Natural killer cell treated with Interleukin-12 subunit alpha and Interleukin-12 subunit beta and Interleukin-15 and Interleukin-18, amount 100 ng/mL, for 72 hours (primary cell): ENCODE measurements at regions not wholly inside any gene's neighbourhood (a gene's known extent, or its start where the extent isn't known, plus 50 kb on each side); places are given as distances from the start of the nearest gene placed in this dataset.

Experiments used
- ATAC-seq, 2 donors: fragments of 150-1000 bp; cut with Tn5 transposase in 1 of 2; sonication (Bioruptor Pico), chemical (Tn5 transposase) in 1 of 2; 2 replicates each; pipeline ENCODE4 v1.10.0; 2021
- DNase-seq: peaks from one replicate; pipeline ENCODE4 v3.0.0; 2022; ENCODE audit warnings: low spot score
- H3K27ac Mint-ChIP-seq, 2 donors: 1 replicate in 1 of 2; 2 replicates in 1 of 2; pipeline ENCODE4 v1.8.0; 2022; ENCODE audit warnings: mixed read lengths in 2 of 2, mild to moderate bottlenecking in 1 of 2, moderate library complexity in 1 of 2
- H3K27me3 Mint-ChIP-seq, 2 donors: 1 replicate in 1 of 2; 2 replicates in 1 of 2; pipeline ENCODE4 v1.8.0; 2022; ENCODE audit warnings: mixed read lengths in 2 of 2
- H3K36me3 Mint-ChIP-seq: one replicate; pipeline ENCODE4 v1.8.0; 2022; ENCODE audit warnings: mixed read lengths
- H3K4me1 Mint-ChIP-seq, 2 donors: 1 replicate in 1 of 2; 2 replicates in 1 of 2; pipeline ENCODE4 v1.8.0; 2022; ENCODE audit warnings: low read depth in 2 of 2, mixed read lengths in 2 of 2, mild to moderate bottlenecking in 1 of 2
- H3K4me3 Mint-ChIP-seq: one replicate; pipeline ENCODE4 v1.8.0; 2022; ENCODE audit warnings: mixed read lengths
- H3K9me3 Mint-ChIP-seq: 2 replicates; pipeline ENCODE4 v1.8.0; 2022; ENCODE audit warnings: mixed read lengths

DNA sequence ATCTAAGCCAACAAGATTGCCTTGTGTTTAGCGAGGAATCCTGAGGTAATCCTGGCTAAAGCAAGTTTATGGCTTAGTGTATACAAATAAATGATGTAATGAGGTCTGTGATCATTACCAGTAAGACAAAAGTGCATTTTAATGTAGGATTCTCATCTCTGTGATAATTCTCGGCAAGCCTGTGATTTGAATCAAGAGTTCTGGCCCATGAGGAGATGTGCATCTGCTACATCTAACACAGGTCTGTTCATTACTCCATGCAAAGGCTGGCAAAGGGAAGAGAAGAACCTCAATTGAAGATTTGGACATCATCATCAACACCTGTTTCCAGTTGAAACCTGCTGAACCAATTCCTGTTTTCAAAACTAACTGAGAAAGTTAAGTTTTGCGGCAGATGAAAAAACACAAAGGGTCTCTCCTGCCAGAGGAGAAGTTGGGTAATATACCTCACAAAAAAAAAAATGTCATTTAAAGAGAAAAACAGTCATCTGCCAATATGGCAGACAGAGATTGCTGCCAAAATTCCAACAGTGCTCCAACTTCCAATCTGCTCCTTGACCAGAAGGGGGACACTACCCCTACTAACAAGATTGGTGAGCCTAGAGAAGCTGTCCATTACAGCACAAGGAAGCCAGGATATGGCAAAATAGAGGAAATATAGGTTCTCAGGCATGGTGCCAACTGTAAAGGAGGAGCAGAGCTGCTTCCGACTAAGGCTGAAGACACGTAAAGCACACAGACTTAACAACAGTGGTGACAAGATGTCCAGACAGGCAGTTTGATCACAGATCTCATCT is 453.7 kb downstream of the TTLL7 start:
- H3K4me1 Mint-ChIP-seq: no peaks in the 10 kb centered on the region
- peaks cover 7% of the 10 kb centered on the region for H3K9me3 Mint-ChIP-seq
- no peak overlapping the region for H3K27ac Mint-ChIP-seq
- DNase-seq (no peak), ATAC-seq (no peak)
- no peaks in the 10 kb centered on the region for H3K27me3 Mint-ChIP-seq
- no peaks in the 10 kb centered on the region for H3K36me3 Mint-ChIP-seq
- no peak overlapping the region for H3K4me3 Mint-ChIP-seq

GRCh38 chr1:83543222-83543973 is 455.5 kb downstream of the TTLL7 start:
- H3K4me3 Mint-ChIP-seq: no peak overlapping the region
- peaks cover 8% of the 10 kb centered on the region for H3K9me3 Mint-ChIP-seq
- H3K4me1 Mint-ChIP-seq: no peaks in the 10 kb centered on the region
- ATAC-seq (no peak), DNase-seq (no peak)
- no peak overlapping the region for H3K27ac Mint-ChIP-seq
- no peaks in the 10 kb centered on the region for H3K27me3 Mint-ChIP-seq
- no peaks in the 10 kb centered on the region for H3K36me3 Mint-ChIP-seq

GRCh38 chr1:83531521-83532309 is 467.2 kb downstream of the TTLL7 start:
- ATAC-seq: no peak

DNA sequence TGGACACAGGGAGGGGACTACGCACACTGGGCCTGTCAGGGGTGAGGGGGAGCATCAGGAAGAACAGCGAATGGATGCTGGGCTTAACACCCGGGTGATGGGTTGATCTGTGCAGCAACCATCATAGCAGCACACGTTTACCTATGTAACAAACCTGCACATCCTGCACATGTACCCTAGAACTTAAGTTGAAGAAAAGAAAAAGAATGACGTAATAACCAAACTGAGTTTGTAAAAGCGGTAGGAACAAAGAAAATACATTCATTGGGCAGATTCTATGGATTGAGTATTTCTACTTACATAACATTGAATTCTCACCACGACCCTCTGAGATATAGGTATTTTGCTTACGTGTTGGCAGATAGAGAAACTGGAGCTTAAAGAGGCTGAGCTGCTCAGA is 468.4 kb downstream of the TTLL7 start:
- no peak overlapping the region for H3K4me3 Mint-ChIP-seq
- ATAC-seq (no peak), DNase-seq (no peak)
- no peaks in the 10 kb centered on the region for H3K27me3 Mint-ChIP-seq
- H3K36me3 Mint-ChIP-seq: no peaks in the 10 kb centered on the region
- no peaks in the 10 kb centered on the region for H3K4me1 Mint-ChIP-seq
- no peak overlapping the region for H3K27ac Mint-ChIP-seq
- peaks cover 17% of the 10 kb centered on the region for H3K9me3 Mint-ChIP-seq

More at GRCh38 chr1:83531521-83532309, 467.2 kb downstream of the TTLL7 start:
- H3K27ac Mint-ChIP-seq: no peak overlapping the region
- no peaks in the 10 kb centered on the region for H3K27me3 Mint-ChIP-seq
- peaks cover 14% of the 10 kb centered on the region for H3K9me3 Mint-ChIP-seq
- H3K4me1 Mint-ChIP-seq: no peaks in the 10 kb centered on the region
- H3K36me3 Mint-ChIP-seq: no peaks in the 10 kb centered on the region
- no peak for DNase-seq
- no peak overlapping the region for H3K4me3 Mint-ChIP-seq

- Mint-ChIP-seq H3K36me3 (no peaks in the 10 kb centered on the region), H3K9me3 (peaks cover 10% of the 10 kb centered on the region), H3K27ac (no peak overlapping the region), H3K27me3 (no peaks in the 10 kb centered on the region), H3K4me3 (no peak overlapping the region), H3K4me1 (no peaks in the 10 kb centered on the region)
- ATAC-seq: no peak
- DNase-seq: no peak
These were observed 470.9 kb downstream of the TTLL7 start for GRCh38 chr1:83527987-83528386.

DNA sequence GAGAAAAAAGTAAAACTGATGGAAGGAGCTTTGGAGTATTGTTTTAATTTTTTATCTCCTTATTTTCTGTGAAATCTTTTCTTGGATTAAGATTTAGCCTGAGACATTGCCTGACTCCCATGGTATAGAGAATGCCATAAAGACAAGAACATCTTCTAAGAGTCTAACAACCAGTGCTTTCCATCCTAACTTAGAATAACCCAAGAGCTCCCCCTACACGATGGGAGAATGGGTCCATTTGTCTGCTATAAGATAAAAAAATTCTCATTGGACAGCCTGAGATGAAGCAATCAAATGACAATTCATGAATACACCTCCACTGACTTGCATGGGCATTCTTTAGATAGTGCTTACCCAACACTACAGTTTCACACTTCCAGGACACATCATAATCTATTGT is 478.1 kb downstream of the TTLL7 start:
- H3K4me1 Mint-ChIP-seq: no peaks in the 10 kb centered on the region
- H3K36me3 Mint-ChIP-seq: no peaks in the 10 kb centered on the region
- no peak overlapping the region for H3K27ac Mint-ChIP-seq
- peaks cover 7% of the 10 kb centered on the region for H3K9me3 Mint-ChIP-seq
- DNase-seq (no peak), ATAC-seq (no peak)
- no peak overlapping the region for H3K4me3 Mint-ChIP-seq
- H3K27me3 Mint-ChIP-seq: no peaks in the 10 kb centered on the region

DNA sequence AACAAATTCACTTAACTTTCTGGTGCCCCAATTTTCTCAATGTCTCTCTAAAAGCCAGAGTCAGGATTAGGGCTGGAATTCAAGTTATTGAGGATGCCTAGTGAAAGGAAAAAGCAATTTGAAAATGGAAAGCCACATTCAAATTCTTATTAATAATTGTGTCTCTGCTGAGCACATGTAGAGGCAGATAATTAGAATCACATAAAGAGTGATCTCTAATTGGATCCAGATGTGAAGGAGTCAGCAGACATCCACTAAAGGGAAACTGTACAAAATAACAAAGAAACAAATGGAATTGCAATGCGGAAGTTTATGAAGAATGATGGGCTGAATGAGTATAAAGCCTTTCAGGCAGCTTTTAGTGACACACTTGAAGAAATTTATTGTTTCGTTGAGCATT is 482.6 kb downstream of the TTLL7 start:
- H3K4me3 Mint-ChIP-seq: no peak overlapping the region
- H3K27ac Mint-ChIP-seq: no peak overlapping the region
- DNase-seq (no peak), ATAC-seq (no peak)
- H3K9me3 Mint-ChIP-seq: peaks cover 5% of the 10 kb centered on the region
- no peaks in the 10 kb centered on the region for H3K36me3 Mint-ChIP-seq
- no peaks in the 10 kb centered on the region for H3K27me3 Mint-ChIP-seq
- H3K4me1 Mint-ChIP-seq: no peaks in the 10 kb centered on the region

- Mint-ChIP-seq H3K4me3 (no peak overlapping the region), H3K27ac (no peak overlapping the region), H3K4me1 (no peaks in the 10 kb centered on the region), H3K27me3 (no peaks in the 10 kb centered on the region), H3K9me3 (peaks cover 5% of the 10 kb centered on the region), H3K36me3 (no peaks in the 10 kb centered on the region)
- ATAC-seq: no peak
- DNase-seq: no peak
These were observed 483.3 kb downstream of the TTLL7 start for GRCh38 chr1:83515578-83516154.

DNA sequence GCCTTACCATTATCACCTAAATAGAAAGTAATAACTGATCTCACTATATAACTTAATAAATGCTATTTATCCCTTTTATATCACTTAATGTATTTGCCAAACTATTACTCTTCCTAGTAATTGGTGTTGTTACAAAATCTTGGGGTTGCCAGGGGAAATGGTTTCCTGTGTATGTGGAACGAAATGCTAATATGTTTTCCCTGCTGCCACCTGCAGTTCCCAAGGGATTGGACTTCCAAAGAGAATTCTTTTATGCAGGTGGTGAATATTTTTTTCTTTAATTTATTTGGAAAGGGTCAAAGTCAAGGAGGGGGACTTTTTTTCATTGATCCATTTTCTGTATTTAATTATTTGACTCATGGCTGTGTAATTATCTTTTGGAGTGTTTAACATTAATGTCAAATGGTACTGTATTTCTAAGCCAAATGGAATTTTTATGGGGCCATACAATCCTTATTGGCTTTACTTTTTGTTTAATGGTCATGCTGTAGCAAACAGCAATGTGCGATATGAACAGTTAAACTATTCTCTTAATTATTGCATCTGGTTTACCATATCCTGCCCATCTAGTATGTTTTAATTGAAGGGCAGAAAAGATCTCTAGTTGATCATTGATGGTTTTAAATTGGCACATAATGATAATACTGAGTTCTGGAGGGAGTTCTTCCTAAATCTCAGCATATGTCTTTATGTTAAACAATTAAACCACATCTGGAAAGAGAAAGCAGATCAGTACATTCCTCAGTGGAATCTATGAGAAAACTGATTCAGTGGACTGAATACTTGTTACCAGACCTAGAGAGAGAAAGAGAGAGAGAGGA is 486.3 kb downstream of the TTLL7 start:
- Mint-ChIP-seq H3K27ac (no peak overlapping the region), H3K36me3 (no peaks in the 10 kb centered on the region)

GRCh38 chr1:83511146-83511726 is 487.7 kb downstream of the TTLL7 start:
- Mint-ChIP-seq H3K4me1 (no peaks in the 10 kb centered on the region), H3K27ac (no peak overlapping the region), H3K27me3 (no peaks in the 10 kb centered on the region), H3K4me3 (no peak overlapping the region), H3K9me3 (peaks cover 5% of the 10 kb centered on the region), H3K36me3 (no peaks in the 10 kb centered on the region)
- DNase-seq (no peak), ATAC-seq (no peak)

More for the DNA sequence above, 486.3 kb downstream of the TTLL7 start:
- Mint-ChIP-seq H3K4me1 (no peaks in the 10 kb centered on the region), H3K9me3 (peaks cover 5% of the 10 kb centered on the region), H3K4me3 (no peak overlapping the region), H3K27me3 (no peaks in the 10 kb centered on the region)
- DNase-seq (no peak), ATAC-seq (no peak)

GRCh38 chr1:83509301-83509781 is 489.6 kb downstream of the TTLL7 start:
- Mint-ChIP-seq H3K4me1 (no peaks in the 10 kb centered on the region), H3K27me3 (no peaks in the 10 kb centered on the region)

GRCh38 chr1:83508485-83509151 is 490.3 kb downstream of the TTLL7 start:
- no peaks in the 10 kb centered on the region for H3K4me1 Mint-ChIP-seq
- DNase-seq (no peak), ATAC-seq (peak in 1 of 2 donors; percentile 24)
- H3K36me3 Mint-ChIP-seq: no peaks in the 10 kb centered on the region
- H3K27ac Mint-ChIP-seq: peak overlapping the region in 1 of 2 donors; percentile 38
- H3K27me3 Mint-ChIP-seq: no peaks in the 10 kb centered on the region
- peaks cover 12% of the 10 kb centered on the region for H3K9me3 Mint-ChIP-seq
- no peak overlapping the region for H3K4me3 Mint-ChIP-seq

More at GRCh38 chr1:83509301-83509781, 489.6 kb downstream of the TTLL7 start:
- DNase-seq: no peak
- no peak for ATAC-seq
- H3K9me3 Mint-ChIP-seq: peaks cover 14% of the 10 kb centered on the region
- H3K36me3 Mint-ChIP-seq: no peaks in the 10 kb centered on the region
- H3K27ac Mint-ChIP-seq: no peak overlapping the region
- H3K4me3 Mint-ChIP-seq: no peak overlapping the region
